PFSK-1 (cell line): ENCODE measurements at regions not wholly inside any gene's neighbourhood (a gene's known extent, or its start where the extent isn't known, plus 50 kb on each side); places are given as distances from the start of the nearest gene placed in this dataset.

ENCODE experiments used
- FOXP2 ChIP-seq: optimal IDR thresholded peaks from 2 replicates; pipeline ENCODE3; 2011; ENCODE audit warnings: borderline replicate concordance, control low read depth, inconsistent platforms; ENCODE audit not compliant: insufficient read depth; ENCODE audit errors: extremely low read length, extremely low read depth
- POLR2AphosphoS5 ChIP-seq: IDR thresholded peaks from 2 replicates; pipeline ENCODE4 v1.6.1; 2012; ENCODE audit warnings: low read depth, mild to moderate bottlenecking, control low read depth, low read length, moderate library complexity
- REST ChIP-seq, 2 experiments: IDR thresholded peaks; 2 replicates each; pipeline versions ENCODE4 v1.6.1 to v1.8.0; 2011 to 2012; ENCODE audit warnings: low read depth in 2 of 2, low read length in 2 of 2, control low read depth in 1 of 2, inconsistent platforms in 1 of 2, mild to moderate bottlenecking in 1 of 2, moderate library complexity in 1 of 2; ENCODE audit not compliant: insufficient read depth in 1 of 2
- SIN3A ChIP-seq: IDR thresholded peaks from 2 replicates; pipeline ENCODE4 v1.6.1; 2012; ENCODE audit warnings: mild to moderate bottlenecking, low read length, moderate library complexity, borderline replicate concordance; ENCODE audit not compliant: insufficient read depth
- TAF1 ChIP-seq: IDR thresholded peaks from 2 replicates; pipeline ENCODE4 v1.6.1; 2012; ENCODE audit warnings: low read length, control low read depth, borderline replicate concordance; ENCODE audit not compliant: insufficient read depth

GRCh38 chr2:240368781-240369331 lies 66.6 kb upstream of the GPC1 start:
- no peak for TF ChIP-seq REST (IDR thresholded peaks at IDR 0.05; ENCODE audit: insufficient read depth in 1 of 2, low read depth in 2 of 2, low read length in 2 of 2)
- TF ChIP-seq TAF1 = no peak
- no peak for TF ChIP-seq POLR2AphosphoS5
- no peak for TF ChIP-seq SIN3A
- TF ChIP-seq FOXP2 = no peak
